GM12875 (cell line): ENCODE measurements at regions not wholly inside any gene's neighbourhood (a gene's known extent, or its start where the extent isn't known, plus 50 kb on each side); places are given as distances from the start of the nearest gene placed in this dataset.

ENCODE experiments used
- H3K4me3 ChIP-seq: one replicate; pipeline ENCODE4 v1.5.1; 2011; ENCODE audit warnings: low read depth, low read length, control low read depth
- TF ChIP-seq, protein P1 (sequence below): IDR thresholded peaks from 2 replicates; pipeline ENCODE4 v1.5.1; 2011; ENCODE audit warnings: low read depth, mild to moderate bottlenecking, control low read depth, inconsistent platforms, low read length, moderate library complexity, borderline replicate concordance; ENCODE audit not compliant: insufficient read depth

DNA sequence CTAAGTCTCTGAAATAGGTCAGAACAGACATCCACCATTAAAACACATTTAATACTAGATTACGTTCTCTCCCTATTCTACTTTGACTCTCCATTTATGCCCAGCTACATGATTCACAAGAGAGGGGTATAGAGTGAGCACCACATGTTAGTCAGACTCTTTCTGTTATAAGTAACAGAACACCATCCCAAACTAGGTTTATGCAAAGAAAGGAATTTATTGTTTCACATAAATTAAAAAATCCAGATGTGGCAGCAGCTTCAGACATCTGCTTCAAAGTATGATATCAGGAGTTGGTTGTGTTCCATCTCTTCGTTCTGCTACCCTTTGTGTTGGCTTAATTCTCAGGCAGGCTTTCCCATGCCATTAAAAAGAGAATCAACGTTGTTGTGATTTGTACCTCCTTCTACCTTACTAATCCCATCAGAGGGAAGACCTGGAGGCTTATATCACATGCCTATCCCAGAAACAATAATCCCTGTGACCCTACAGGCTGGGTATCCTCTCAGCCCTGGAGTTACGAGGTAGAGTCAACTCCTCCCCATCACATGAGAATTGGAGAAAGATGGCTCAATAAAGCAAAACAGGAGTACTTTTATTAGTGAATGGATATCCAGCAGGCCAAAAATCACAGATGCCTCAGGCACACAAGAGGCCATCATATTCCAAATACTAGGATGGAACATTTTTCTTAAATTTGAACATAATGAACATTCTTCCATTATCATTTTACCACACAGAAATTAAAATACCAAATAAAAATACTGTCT is 163.2 kb downstream of the SLC7A11 start:
- H3K4me3 ChIP-seq = no peak overlapping the region
- TF ChIP-seq, protein P1, sequence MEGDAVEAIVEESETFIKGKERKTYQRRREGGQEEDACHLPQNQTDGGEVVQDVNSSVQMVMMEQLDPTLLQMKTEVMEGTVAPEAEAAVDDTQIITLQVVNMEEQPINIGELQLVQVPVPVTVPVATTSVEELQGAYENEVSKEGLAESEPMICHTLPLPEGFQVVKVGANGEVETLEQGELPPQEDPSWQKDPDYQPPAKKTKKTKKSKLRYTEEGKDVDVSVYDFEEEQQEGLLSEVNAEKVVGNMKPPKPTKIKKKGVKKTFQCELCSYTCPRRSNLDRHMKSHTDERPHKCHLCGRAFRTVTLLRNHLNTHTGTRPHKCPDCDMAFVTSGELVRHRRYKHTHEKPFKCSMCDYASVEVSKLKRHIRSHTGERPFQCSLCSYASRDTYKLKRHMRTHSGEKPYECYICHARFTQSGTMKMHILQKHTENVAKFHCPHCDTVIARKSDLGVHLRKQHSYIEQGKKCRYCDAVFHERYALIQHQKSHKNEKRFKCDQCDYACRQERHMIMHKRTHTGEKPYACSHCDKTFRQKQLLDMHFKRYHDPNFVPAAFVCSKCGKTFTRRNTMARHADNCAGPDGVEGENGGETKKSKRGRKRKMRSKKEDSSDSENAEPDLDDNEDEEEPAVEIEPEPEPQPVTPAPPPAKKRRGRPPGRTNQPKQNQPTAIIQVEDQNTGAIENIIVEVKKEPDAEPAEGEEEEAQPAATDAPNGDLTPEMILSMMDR = no peak

DNA sequence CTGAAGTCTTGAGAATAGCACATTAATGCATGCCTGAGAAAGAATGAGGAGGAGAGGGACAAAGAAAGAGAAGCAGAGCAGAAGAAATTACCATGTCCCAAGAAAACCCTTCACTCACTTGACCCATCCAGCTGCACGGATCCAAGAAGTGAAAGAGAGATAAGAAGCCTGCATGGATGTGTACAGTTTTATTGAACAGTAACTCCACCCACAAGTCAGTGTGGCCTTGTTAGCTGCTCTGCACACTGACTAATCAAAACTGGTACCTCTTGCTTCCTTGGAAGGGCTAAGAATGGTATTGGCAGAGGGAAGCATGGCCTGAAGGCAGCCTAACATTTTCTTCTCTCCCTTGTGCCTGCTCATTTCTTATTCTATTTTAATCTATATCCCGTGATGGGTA is 163.9 kb downstream of the SLC7A11 start:
- TF ChIP-seq, protein P1 = no peak

DNA sequence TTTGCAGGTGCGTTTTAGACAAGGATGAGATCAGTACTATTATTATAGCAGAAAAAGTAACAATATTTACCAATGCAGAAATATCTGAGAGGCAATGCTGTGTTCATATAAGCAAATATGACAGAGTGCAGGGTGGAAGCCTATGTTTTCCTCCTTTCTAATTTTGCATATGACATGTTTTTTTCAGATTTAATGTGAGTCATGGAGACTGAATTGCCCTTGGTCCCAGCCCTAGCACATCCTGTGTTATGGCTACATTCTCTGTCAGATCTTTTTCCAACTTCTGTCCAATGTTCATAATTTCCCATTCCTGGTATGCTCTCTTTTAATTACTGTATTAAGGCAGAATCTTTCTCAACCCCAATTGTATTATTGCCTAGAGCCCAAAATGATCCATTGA is 165.6 kb downstream of the SLC7A11 start:
- TF ChIP-seq, protein P1 = no peak
- no peak overlapping the region for H3K4me3 ChIP-seq

More for the DNA sequence above, 163.9 kb downstream of the SLC7A11 start:
- H3K4me3 ChIP-seq = no peak overlapping the region

DNA sequence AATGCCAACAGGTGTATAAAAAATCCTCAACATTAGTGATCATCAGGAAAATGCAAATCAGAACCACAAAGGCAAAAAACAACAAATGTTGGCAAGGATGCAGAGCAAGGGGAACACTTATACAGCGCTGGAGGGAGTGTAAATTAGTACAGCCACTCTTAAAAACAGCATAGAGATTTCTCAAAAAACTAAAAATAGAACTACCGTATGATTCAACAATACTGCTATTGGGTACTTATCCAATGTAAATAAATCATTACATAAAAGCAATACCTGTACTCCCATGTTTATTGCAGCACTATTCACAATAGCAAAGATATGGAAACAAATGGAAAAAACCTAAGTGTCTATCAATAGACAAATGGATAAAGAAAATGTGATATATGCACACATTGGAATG is 171.3 kb downstream of the SLC7A11 start:
- TF ChIP-seq, protein P1 = no peak
- H3K4me3 ChIP-seq = no peak overlapping the region

DNA sequence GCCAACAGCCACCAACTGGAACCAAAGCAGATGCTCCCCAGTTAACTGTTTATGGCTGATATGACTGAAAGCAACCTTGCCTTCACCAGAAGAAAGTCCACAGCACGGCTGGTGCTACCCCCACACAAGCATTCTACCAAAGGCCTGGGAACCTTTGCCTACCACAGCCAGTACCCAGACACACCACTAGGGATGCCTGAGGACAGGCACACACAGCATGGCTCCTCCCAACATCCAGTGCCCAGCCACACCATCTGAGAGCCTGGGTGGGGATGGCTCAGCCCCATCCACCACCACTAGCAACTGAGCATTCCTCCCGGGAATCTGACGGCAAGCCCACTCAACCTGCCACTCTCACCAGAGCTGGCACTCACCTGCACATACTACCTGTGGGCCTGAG is 178.6 kb downstream of the SLC7A11 start:
- H3K4me3 ChIP-seq = no peak overlapping the region
- TF ChIP-seq, protein P1 = 0 out of 2 replicates have a peak, but pooled peaks have one; percentile 18

DNA sequence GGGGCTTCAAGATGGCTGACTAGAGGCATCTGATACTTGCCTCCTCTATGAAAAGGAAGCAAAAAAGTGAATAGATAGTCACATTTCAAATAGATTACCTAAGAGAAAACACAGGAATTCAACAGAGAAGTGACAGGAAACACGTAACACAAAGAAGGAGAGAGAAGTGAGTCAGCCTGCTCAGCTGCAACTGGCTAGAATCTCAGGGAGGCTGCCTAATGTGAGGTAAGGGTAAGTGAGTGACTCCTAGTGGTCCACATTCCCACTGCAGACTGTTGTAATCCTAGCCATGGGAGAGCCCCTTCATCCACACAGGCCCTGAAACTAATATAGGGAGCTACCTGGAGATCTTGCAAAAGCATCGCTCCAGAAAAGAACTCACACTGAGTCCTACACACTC is 179.2 kb downstream of the SLC7A11 start:
- TF ChIP-seq, protein P1 = no peak
- H3K4me3 ChIP-seq = no peak overlapping the region

DNA sequence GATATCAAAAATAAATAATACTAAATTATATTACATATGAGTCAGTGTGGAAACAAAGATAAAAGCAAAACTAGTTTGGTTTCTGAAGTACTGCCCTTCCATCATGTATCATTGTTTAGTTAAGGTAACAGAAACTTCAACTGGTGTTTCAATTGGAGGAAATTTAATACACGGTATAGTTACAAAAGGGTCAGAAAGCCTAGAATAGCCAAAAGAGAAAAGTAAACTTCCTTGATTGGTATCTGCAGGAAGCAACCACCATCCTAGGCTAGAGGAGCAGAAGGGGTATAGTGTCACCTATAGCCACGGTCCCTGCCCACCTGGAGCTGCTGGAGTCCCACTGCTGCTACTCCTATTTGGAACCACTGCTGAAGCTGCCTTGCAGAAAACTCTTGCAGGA is 185.6 kb downstream of the SLC7A11 start:
- H3K4me3 ChIP-seq = no peak overlapping the region
- TF ChIP-seq, protein P1 = no peak
